Stimulated activated naive CD8-positive, alpha-beta T cell treated with anti-CD3 and anti-CD28 coated beads, Interleukin-15, Interleukin-2, amounts not matched to agents 100 U/mL and 50 U/mL, for 24 hours (primary cell): ENCODE measurements at regions not wholly inside any gene's neighbourhood (a gene's known extent, or its start where the extent isn't known, plus 50 kb on each side); places are given as distances from the start of the nearest gene placed in this dataset.
A peak's percentile ranks its signal among the peaks of the same experiment; 100 is the strongest.
"Not testable (repeated sequence)": the region's sequence is repeated elsewhere in the genome, so short reads cannot be mapped to it uniquely, and the experiment has no call there.

Experiments
- ATAC-seq: fragments of 150-1000 bp; cut with Tn5 transposase; one replicate; pipeline ENCODE4 v1.10.0; 2021
- DNase-seq: peaks from one replicate; pipeline ENCODE4 v3.0.0; 2021

- DNase-seq (no peak), ATAC-seq (no peak)
These were observed 190.3 kb upstream of the TAB2 start for GRCh38 chr6:149127212-149127611.

- peak; percentile 78 for ATAC-seq
- DNase-seq, result no peak
These were observed 188.9 kb upstream of the TAB2 start for GRCh38 chr6:149128489-149129145.

- ATAC-seq (no peak), DNase-seq (no peak)
These were observed 188.0 kb upstream of the TAB2 start for GRCh38 chr6:149129371-149130077.

- DNase-seq (no peak), ATAC-seq (no peak)
These were observed 187.4 kb upstream of the TAB2 start for GRCh38 chr6:149130090-149130489.

- ATAC-seq, result no peak
These were observed 187.0 kb upstream of the TAB2 start for GRCh38 chr6:149130508-149130907.

GRCh38 chr6:149131891-149132290 is 185.6 kb upstream of the TAB2 start:
- ATAC-seq, result no peak
- DNase-seq, result no peak

More at GRCh38 chr6:149130508-149130907, 187.0 kb upstream of the TAB2 start:
- no peak for DNase-seq

- ATAC-seq, result no peak
These were observed 185.2 kb upstream of the TAB2 start for GRCh38 chr6:149132336-149132735.

GRCh38 chr6:149134511-149134933 is 183.0 kb upstream of the TAB2 start:
- no peak for ATAC-seq
- no peak for DNase-seq

More at GRCh38 chr6:149132336-149132735, 185.2 kb upstream of the TAB2 start:
- no peak for DNase-seq

- DNase-seq, result no peak
- ATAC-seq, result no peak
These were observed 181.7 kb upstream of the TAB2 start for GRCh38 chr6:149135809-149136208.

- no peak for DNase-seq
- ATAC-seq, result no peak
These were observed 181.1 kb upstream of the TAB2 start for GRCh38 chr6:149136273-149136912.

- DNase-seq, result no peak
- ATAC-seq, result no peak
These were observed 180.6 kb upstream of the TAB2 start for GRCh38 chr6:149136913-149137286.

- ATAC-seq, result no peak
These were observed 179.9 kb upstream of the TAB2 start for GRCh38 chr6:149137594-149137993.

GRCh38 chr6:149138089-149138488 is 179.4 kb upstream of the TAB2 start:
- no peak for DNase-seq
- no peak for ATAC-seq

More at GRCh38 chr6:149137594-149137993, 179.9 kb upstream of the TAB2 start:
- DNase-seq, result no peak

GRCh38 chr6:149138699-149139294 is 178.7 kb upstream of the TAB2 start:
- no peak for DNase-seq

GRCh38 chr6:149139782-149140136 is 177.8 kb upstream of the TAB2 start:
- DNase-seq (no peak), ATAC-seq (no peak)

More at GRCh38 chr6:149138699-149139294, 178.7 kb upstream of the TAB2 start:
- no peak for ATAC-seq

- DNase-seq, result peak; percentile 71
- peak; percentile 88 for ATAC-seq
These were observed 177.2 kb upstream of the TAB2 start for GRCh38 chr6:149140137-149140909.

GRCh38 chr6:149140910-149141290 is 176.6 kb upstream of the TAB2 start:
- DNase-seq (no peak), ATAC-seq (peak; percentile 81)

- DNase-seq, result no peak
- no peak for ATAC-seq
These were observed 174.5 kb upstream of the TAB2 start for GRCh38 chr6:149142924-149143429.

GRCh38 chr6:149145800-149146199 is 171.7 kb upstream of the TAB2 start:
- DNase-seq, ATAC-seq: not testable (repeated sequence)

- ATAC-seq (no peak), DNase-seq (no peak)
These were observed 170.3 kb upstream of the TAB2 start for GRCh38 chr6:149147195-149147594.

- DNase-seq, result no peak
- peak; percentile 61 for ATAC-seq
These were observed 169.4 kb upstream of the TAB2 start for GRCh38 chr6:149147938-149148718.
